ENCODE measurements at regions not wholly inside any gene's neighbourhood (a gene's known extent, or its start where the extent isn't known, plus 50 kb on each side); places are given as distances from the start of the nearest gene placed in this dataset.

GRCh38 chr3:69484507-69485393 is 98.9 kb upstream of the FRMD4B start:
- TF ChIP-seq POLR2A (IDR thresholded peaks at IDR 0.05; ENCODE audit: low read depth, low read length), result no peak
- TF ChIP-seq CTCF (IDR thresholded peaks at IDR 0.05; ENCODE audit: extremely low read depth in 1 of 2, insufficient read depth in 1 of 2, low read depth in 1 of 2, low read length in 2 of 2), result no peak
- TF ChIP-seq EZH2 (IDR thresholded peaks at IDR 0.05; ENCODE audit: borderline replicate concordance, low read depth, low read length, severe bottlenecking), result no peak
- no peak for TF ChIP-seq MYC (IDR thresholded peaks at IDR 0.05; ENCODE audit: low read depth, low read length)
- TF ChIP-seq GATA2 (IDR thresholded peaks at IDR 0.05; ENCODE audit: insufficient read depth, insufficient read length, low read depth, low read length), result no peak

Measured in endothelial cell of umbilical vein (primary cell).